ENCODE measurements at regions not wholly inside any gene's neighbourhood (a gene's known extent, or its start where the extent isn't known, plus 50 kb on each side); places are given as distances from the start of the nearest gene placed in this dataset.

DNA sequence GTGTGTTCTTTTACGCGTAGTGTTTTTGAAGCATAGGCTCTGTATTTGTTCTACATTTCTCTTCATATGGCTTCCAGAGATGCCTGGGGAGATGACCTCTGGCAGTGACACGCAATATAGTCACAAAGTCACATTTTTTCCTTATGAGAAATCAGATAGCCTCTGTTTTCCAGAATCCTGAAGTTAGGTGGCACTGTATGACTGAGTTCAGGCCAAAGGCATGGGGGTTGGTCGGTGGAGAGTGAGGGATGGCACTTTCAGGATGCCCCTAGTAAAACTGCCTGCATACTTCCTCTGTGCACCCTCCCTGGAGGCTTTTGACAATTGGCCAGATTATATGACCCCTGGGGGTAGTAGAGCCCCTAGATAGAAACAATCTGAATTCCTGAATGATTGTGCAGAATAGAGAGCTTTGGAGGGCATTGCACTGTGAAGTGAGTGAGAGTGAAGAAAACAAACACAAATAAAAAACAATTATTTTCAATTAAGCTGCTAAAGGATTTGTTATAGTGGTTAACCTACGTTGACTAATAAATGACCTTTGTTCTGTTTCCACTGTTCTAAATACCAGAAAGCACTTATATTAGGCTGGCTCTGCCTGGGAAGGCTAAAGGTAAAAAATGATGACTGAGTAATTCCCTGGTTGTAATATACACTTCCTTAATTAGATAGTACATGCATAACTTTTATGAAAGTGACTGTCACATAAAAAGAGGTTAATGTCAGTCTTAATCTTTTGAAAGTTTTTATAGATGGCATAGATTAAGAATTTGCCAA is 1660.8 kb downstream of the PLA2G4A start:
- 35 to 48% methylated on average over 5 of the region's 5 CpGs for WGBS, 2 donors
- Histone ChIP-seq H3K36me3 (no peaks in the 10 kb centered on the region), H3K4me3 (no peak overlapping the region), H3K27ac (no peak overlapping the region), H3K27me3 (no peaks in the 10 kb centered on the region), H3K4me1 (no peaks in the 10 kb centered on the region), H3K9me3 (no peaks in the 10 kb centered on the region)
- TF ChIP-seq POLR2AphosphoS5 (IDR thresholded peaks at IDR 0.05) (no peak), EP300 (IDR thresholded peaks at IDR 0.05) (no peak), POLR2A (IDR thresholded peaks at IDR 0.05) (no peak)
- TF ChIP-seq, protein P1, sequence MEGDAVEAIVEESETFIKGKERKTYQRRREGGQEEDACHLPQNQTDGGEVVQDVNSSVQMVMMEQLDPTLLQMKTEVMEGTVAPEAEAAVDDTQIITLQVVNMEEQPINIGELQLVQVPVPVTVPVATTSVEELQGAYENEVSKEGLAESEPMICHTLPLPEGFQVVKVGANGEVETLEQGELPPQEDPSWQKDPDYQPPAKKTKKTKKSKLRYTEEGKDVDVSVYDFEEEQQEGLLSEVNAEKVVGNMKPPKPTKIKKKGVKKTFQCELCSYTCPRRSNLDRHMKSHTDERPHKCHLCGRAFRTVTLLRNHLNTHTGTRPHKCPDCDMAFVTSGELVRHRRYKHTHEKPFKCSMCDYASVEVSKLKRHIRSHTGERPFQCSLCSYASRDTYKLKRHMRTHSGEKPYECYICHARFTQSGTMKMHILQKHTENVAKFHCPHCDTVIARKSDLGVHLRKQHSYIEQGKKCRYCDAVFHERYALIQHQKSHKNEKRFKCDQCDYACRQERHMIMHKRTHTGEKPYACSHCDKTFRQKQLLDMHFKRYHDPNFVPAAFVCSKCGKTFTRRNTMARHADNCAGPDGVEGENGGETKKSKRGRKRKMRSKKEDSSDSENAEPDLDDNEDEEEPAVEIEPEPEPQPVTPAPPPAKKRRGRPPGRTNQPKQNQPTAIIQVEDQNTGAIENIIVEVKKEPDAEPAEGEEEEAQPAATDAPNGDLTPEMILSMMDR (IDR thresholded peaks at IDR 0.05), result no peak
- intact Hi-C loops (cut with DNase I), result no loop called here
- DNase-seq, result no peak

- no peak for TF ChIP-seq POLR2A (IDR thresholded peaks at IDR 0.05)
- no peak for TF ChIP-seq EP300 (IDR thresholded peaks at IDR 0.05)
- TF ChIP-seq, protein P1 (IDR thresholded peaks at IDR 0.05), result no peak
- TF ChIP-seq POLR2AphosphoS5 (IDR thresholded peaks at IDR 0.05), result no peak
- no peaks in the 10 kb centered on the region for H3K27me3 ChIP-seq
- H3K4me1 ChIP-seq, result no peaks in the 10 kb centered on the region
- no peak for DNase-seq
- H3K36me3 ChIP-seq, result no peaks in the 10 kb centered on the region
- H3K27ac ChIP-seq, result no peak overlapping the region
- WGBS, 2 donors, result 93 to 97% methylated on average over 1 of the region's 1 CpG
- H3K4me3 ChIP-seq, result no peak overlapping the region
- no peaks in the 10 kb centered on the region for H3K9me3 ChIP-seq
- intact Hi-C loops (cut with DNase I), result no loop called here
These were observed 1667.8 kb downstream of the PLA2G4A start for GRCh38 chr1:188496506-188496905.

DNA sequence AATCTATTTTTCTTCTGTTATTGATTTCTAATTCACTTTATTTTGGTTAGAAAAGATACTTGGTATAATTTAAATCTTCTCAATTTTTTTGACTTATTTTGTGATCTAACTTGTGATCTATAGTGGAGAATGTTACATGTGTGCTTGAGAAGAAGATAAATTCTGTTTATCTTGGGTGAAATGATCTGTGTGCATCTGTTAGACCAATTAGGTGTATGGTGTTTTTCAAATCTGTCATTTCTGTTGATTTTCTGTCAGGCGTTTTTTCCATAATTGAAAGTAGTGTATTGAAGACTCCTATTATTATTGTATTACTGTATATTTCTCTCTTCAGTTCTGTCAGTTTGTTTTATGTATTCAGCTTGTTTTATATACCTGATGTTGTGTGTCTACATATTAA is 1668.3 kb downstream of the PLA2G4A start:
- intact Hi-C loops (cut with DNase I), result no loop called here
- H3K27ac ChIP-seq, result no peak overlapping the region
- no peak for DNase-seq
- H3K4me1 ChIP-seq, result no peaks in the 10 kb centered on the region
- H3K4me3 ChIP-seq, result no peak overlapping the region
- no peaks in the 10 kb centered on the region for H3K27me3 ChIP-seq
- no peaks in the 10 kb centered on the region for H3K36me3 ChIP-seq
- WGBS, 2 donors, result 63 to 65% methylated on average over 1 of the region's 1 CpG
- H3K9me3 ChIP-seq, result no peaks in the 10 kb centered on the region
- no peak for TF ChIP-seq POLR2A (IDR thresholded peaks at IDR 0.05)
- no peak for TF ChIP-seq POLR2AphosphoS5 (IDR thresholded peaks at IDR 0.05)
- TF ChIP-seq EP300 (IDR thresholded peaks at IDR 0.05), result no peak
- TF ChIP-seq, protein P1 (IDR thresholded peaks at IDR 0.05), result no peak

- TF ChIP-seq, protein P1 (IDR thresholded peaks at IDR 0.05), result no peak
- TF ChIP-seq POLR2AphosphoS5 (IDR thresholded peaks at IDR 0.05), result no peak
- TF ChIP-seq EP300 (IDR thresholded peaks at IDR 0.05), result no peak
- intact Hi-C loops (cut with DNase I), result no loop called here
- Histone ChIP-seq H3K4me1 (no peaks in the 10 kb centered on the region), H3K36me3 (no peaks in the 10 kb centered on the region), H3K4me3 (no peak overlapping the region), H3K9me3 (no peaks in the 10 kb centered on the region), H3K27ac (no peak overlapping the region), H3K27me3 (no peaks in the 10 kb centered on the region)
- DNase-seq, result no peak
- WGBS, 2 donors, result 18 to 63% methylated on average over 1 of the region's 1 CpG
These were observed 1670.9 kb downstream of the PLA2G4A start for GRCh38 chr1:188499690-188500089.

GRCh38 chr1:188514917-188515316 is 1686.2 kb downstream of the PLA2G4A start:
- Histone ChIP-seq H3K9me3 (no peaks in the 10 kb centered on the region), H3K36me3 (no peaks in the 10 kb centered on the region), H3K4me1 (no peaks in the 10 kb centered on the region), H3K27me3 (no peaks in the 10 kb centered on the region), H3K4me3 (no peak overlapping the region), H3K27ac (no peak overlapping the region)
- TF ChIP-seq POLR2A (IDR thresholded peaks at IDR 0.05), result no peak
- no peak for TF ChIP-seq POLR2AphosphoS5 (IDR thresholded peaks at IDR 0.05)
- no peak for TF ChIP-seq EP300 (IDR thresholded peaks at IDR 0.05)
- TF ChIP-seq, protein P1 (IDR thresholded peaks at IDR 0.05), result no peak
- DNase-seq, result no peak
- intact Hi-C loops (cut with DNase I), result no loop called here
- 78 to 97% methylated on average over 3 of the region's 3 CpGs for WGBS, 2 donors

All from sigmoid colon (tissue), 6 donors.